GM10248 (cell line): ENCODE measurements at regions not wholly inside any gene's neighbourhood (a gene's known extent, or its start where the extent isn't known, plus 50 kb on each side); places are given as distances from the start of the nearest gene placed in this dataset.

Experiments
- CTCF ChIA-PET: fragments of 300-600 bp; sonication (Branson Sonifier 250); formaldehyde crosslinking; extraction: SDS; loops from one replicate; lab custom pipeline; 2021; ENCODE audit warnings: antibody characterized with exemption; lab: Yijun Ruan, JAX
- POLR2A ChIA-PET: fragments of 350-650 bp; sonication (Branson Sonifier 250); formaldehyde crosslinking; extraction: SDS; loops from one replicate; lab custom pipeline; 2020; ENCODE audit warnings: antibody characterized with exemption; lab: Yijun Ruan, JAX
- DNase-seq: peaks from one replicate; pipeline ENCODE4 v3.0.0; 2012; ENCODE audit errors: extremely low spot score
- CTCF ChIP-seq: IDR thresholded peaks from 2 replicates; pipeline ENCODE4 v1.5.1; 2012; ENCODE audit warnings: mild to moderate bottlenecking, low read depth; ENCODE audit errors: extremely low read depth, missing control alignments, control extremely low read depth

GRCh38 chr5:179397516-179397915 is 52.3 kb upstream of the ADAMTS2 start:
- CTCF ChIA-PET = no interaction called here
- no peak for TF ChIP-seq CTCF
- DNase-seq = no peak
- POLR2A ChIA-PET = no interaction called here
